Keratinocyte (primary cell): ENCODE measurements at regions not wholly inside any gene's neighbourhood (a gene's known extent, or its start where the extent isn't known, plus 50 kb on each side); places are given as distances from the start of the nearest gene placed in this dataset.

Experiments
- DNase-seq: peaks from one replicate; pipeline ENCODE4 v3.0.0-alpha.2; 2011; ENCODE audit warnings: low read depth, missing footprints, low spot score
- FAIRE-seq: peaks from 2 replicates; lab custom pipeline; 2011; peaks lifted over from hg19 to GRCh38; lab: Jason Lieb, UNC
- H2AFZ ChIP-seq: 2 replicates; pipeline ENCODE4 v1.6.0; 2012; ENCODE audit warnings: low read length, control low read depth, inconsistent platforms; ENCODE audit not compliant: control insufficient read depth
- H3K27ac ChIP-seq: 2 replicates; pipeline ENCODE4 v1.5.1; 2011; ENCODE audit warnings: low read length; ENCODE audit not compliant: control insufficient read depth, insufficient read depth
- H3K27me3 ChIP-seq: 3 replicates; pipeline ENCODE4 v1.6.0; 2011; ENCODE audit warnings: low read length; ENCODE audit not compliant: control insufficient read depth, insufficient read depth; ENCODE audit errors: extremely low read depth
- H3K36me3 ChIP-seq, 2 experiments: 2 replicates in 1 of 2; 3 replicates in 1 of 2; pipeline ENCODE4 v1.5.1; 2011; ENCODE audit warnings: low read length in 2 of 2, mild to moderate bottlenecking in 1 of 2; ENCODE audit not compliant: control insufficient read depth in 2 of 2, insufficient read depth in 2 of 2; ENCODE audit errors: extremely low read depth in 1 of 2
- H3K4me1 ChIP-seq: 3 replicates; pipeline ENCODE4 v1.5.1; 2011; ENCODE audit warnings: low read length; ENCODE audit not compliant: control insufficient read depth, insufficient read depth; ENCODE audit errors: extremely low read depth
- H3K4me2 ChIP-seq: 3 replicates; pipeline ENCODE4 v1.6.0; 2011; ENCODE audit warnings: low read depth, low read length; ENCODE audit not compliant: control insufficient read depth, insufficient read depth; ENCODE audit errors: extremely low read depth
- H3K4me3 ChIP-seq, 3 experiments: fragments of 200-600 bp in 1 of 3; sonication (generic) in 1 of 3; 2 replicates in 2 of 3; 3 replicates in 1 of 3; pipeline ENCODE4 v1.5.1; 2011 to 2016; ENCODE audit warnings: low read length in 3 of 3, mild to moderate bottlenecking in 3 of 3, control low read depth in 2 of 3, inconsistent platforms in 1 of 3, low read depth in 1 of 3, mixed read lengths in 1 of 3, mixed run types in 1 of 3, moderate library complexity in 1 of 3; ENCODE audit not compliant: control insufficient read depth in 2 of 3, insufficient read depth in 2 of 3; ENCODE audit errors: extremely low read depth in 1 of 3
- H3K79me2 ChIP-seq: 2 replicates; pipeline ENCODE4 v1.6.0; 2012; ENCODE audit warnings: low read length; ENCODE audit not compliant: control insufficient read depth, insufficient read depth
- H3K9ac ChIP-seq: 3 replicates; pipeline ENCODE4 v1.6.0; 2011; ENCODE audit warnings: low read length; ENCODE audit not compliant: control insufficient read depth, insufficient read depth; ENCODE audit errors: extremely low read depth
- H3K9me1 ChIP-seq: 3 replicates; pipeline ENCODE4 v1.6.0; 2011; ENCODE audit warnings: low read length; ENCODE audit not compliant: control insufficient read depth, insufficient read depth; ENCODE audit errors: extremely low read depth
- H3K9me3 ChIP-seq: 2 replicates; pipeline ENCODE4 v1.5.1; 2012; ENCODE audit warnings: low read depth, low read length; ENCODE audit not compliant: control insufficient read depth
- H4K20me1 ChIP-seq: 3 replicates; pipeline ENCODE4 v1.6.0; 2011; ENCODE audit warnings: low read length; ENCODE audit not compliant: control insufficient read depth, insufficient read depth; ENCODE audit errors: extremely low read depth
- CTCF ChIP-seq, 3 experiments: IDR thresholded peaks in 1 of 3; conservative IDR thresholded peaks in 1 of 3; optimal IDR thresholded peaks in 1 of 3; 2 replicates in 2 of 3; 3 replicates in 1 of 3; pipeline versions ENCODE3 to v1.5.1; 2011; ENCODE audit warnings: low read length in 3 of 3, mild to moderate bottlenecking in 3 of 3, moderate library complexity in 2 of 3, control low read depth in 1 of 3, inconsistent platforms in 1 of 3; ENCODE audit not compliant: insufficient read depth in 2 of 3; ENCODE audit errors: extremely low read depth in 1 of 3
- EZH2 ChIP-seq: IDR thresholded peaks from one replicate; pipeline ENCODE4 v1.6.1; 2012; ENCODE audit warnings: inconsistent platforms, mild to moderate bottlenecking, low read length, moderate library complexity
- dilution Hi-C: fragments of 300-500 bp; cut with MboI; formaldehyde crosslinking; loops from one replicate; pipeline ENCODE4 v1.7.0; 2020; ENCODE audit warnings: low sequenced_read_pairs; ENCODE audit not compliant: extremely low pct_ligation_motif_present

GRCh38 chr1:187469836-187470235 is 641.1 kb downstream of the PLA2G4A start:
- no peaks in the 10 kb centered on the region for H3K9me1 ChIP-seq
- DNase-seq (no peak), FAIRE-seq (no peak)
- H3K79me2 ChIP-seq, result no peaks in the 10 kb centered on the region
- H3K4me1 ChIP-seq, result no peaks in the 10 kb centered on the region
- H3K9ac ChIP-seq, result no peak overlapping the region
- no peaks in the 10 kb centered on the region for H4K20me1 ChIP-seq
- no peak overlapping the region for H3K4me3 ChIP-seq
- dilution Hi-C loops, result no loop called here
- no peaks in the 10 kb centered on the region for H3K36me3 ChIP-seq
- TF ChIP-seq EZH2, result no peak
- no peak for TF ChIP-seq CTCF (optimal IDR thresholded peaks at IDR 0.05 in 1 of 3, IDR thresholded peaks at IDR 0.05 in 1 of 3, conservative IDR thresholded peaks at IDR 0.05 in 1 of 3; ENCODE audit: extremely low read depth in 1 of 3, insufficient read depth in 2 of 3, low read length in 3 of 3)
- no peak overlapping the region for H3K27ac ChIP-seq
- H3K4me2 ChIP-seq, result no peak overlapping the region
- no peaks in the 10 kb centered on the region for H3K9me3 ChIP-seq
- no peaks in the 10 kb centered on the region for H3K27me3 ChIP-seq
- no peak overlapping the region for H2AFZ ChIP-seq

- dilution Hi-C loops, result no loop called here
- H3K79me2 ChIP-seq, result no peaks in the 10 kb centered on the region
- H3K9me1 ChIP-seq, result no peaks in the 10 kb centered on the region
- no peaks in the 10 kb centered on the region for H4K20me1 ChIP-seq
- H3K27me3 ChIP-seq, result no peaks in the 10 kb centered on the region
- no peaks in the 10 kb centered on the region for H3K4me1 ChIP-seq
- no peak overlapping the region for H3K9ac ChIP-seq
- no peak for FAIRE-seq
- no peak overlapping the region for H3K27ac ChIP-seq
- H3K9me3 ChIP-seq, result no peaks in the 10 kb centered on the region
- H3K4me3 ChIP-seq, result no peak overlapping the region
- no peaks in the 10 kb centered on the region for H3K36me3 ChIP-seq
- DNase-seq, result no peak
- no peak overlapping the region for H3K4me2 ChIP-seq
- TF ChIP-seq CTCF (optimal IDR thresholded peaks at IDR 0.05 in 1 of 3, IDR thresholded peaks at IDR 0.05 in 1 of 3, conservative IDR thresholded peaks at IDR 0.05 in 1 of 3; ENCODE audit: extremely low read depth in 1 of 3, insufficient read depth in 2 of 3, low read length in 3 of 3) (no peak), EZH2 (no peak)
- no peak overlapping the region for H2AFZ ChIP-seq
These were observed 642.8 kb downstream of the PLA2G4A start for GRCh38 chr1:187471555-187471954.
